GM12873 (cell line): ENCODE measurements at regions not wholly inside any gene's neighbourhood (a gene's known extent, or its start where the extent isn't known, plus 50 kb on each side); places are given as distances from the start of the nearest gene placed in this dataset.

Source experiments
- CTCF ChIP-seq: IDR thresholded peaks from 2 replicates; pipeline ENCODE4 v1.5.1; 2012; ENCODE audit warnings: low read depth, mild to moderate bottlenecking, moderate library complexity, low read length, control low read depth; ENCODE audit not compliant: insufficient read depth; ENCODE audit errors: missing control alignments

GRCh38 chr15:67953299-67953698 lies 100.8 kb upstream of the PIAS1 start:
- no peak for TF ChIP-seq CTCF

- TF ChIP-seq CTCF: no peak
Observed at GRCh38 chr15:67955252-67955651, 98.9 kb upstream of the PIAS1 start.

DNA sequence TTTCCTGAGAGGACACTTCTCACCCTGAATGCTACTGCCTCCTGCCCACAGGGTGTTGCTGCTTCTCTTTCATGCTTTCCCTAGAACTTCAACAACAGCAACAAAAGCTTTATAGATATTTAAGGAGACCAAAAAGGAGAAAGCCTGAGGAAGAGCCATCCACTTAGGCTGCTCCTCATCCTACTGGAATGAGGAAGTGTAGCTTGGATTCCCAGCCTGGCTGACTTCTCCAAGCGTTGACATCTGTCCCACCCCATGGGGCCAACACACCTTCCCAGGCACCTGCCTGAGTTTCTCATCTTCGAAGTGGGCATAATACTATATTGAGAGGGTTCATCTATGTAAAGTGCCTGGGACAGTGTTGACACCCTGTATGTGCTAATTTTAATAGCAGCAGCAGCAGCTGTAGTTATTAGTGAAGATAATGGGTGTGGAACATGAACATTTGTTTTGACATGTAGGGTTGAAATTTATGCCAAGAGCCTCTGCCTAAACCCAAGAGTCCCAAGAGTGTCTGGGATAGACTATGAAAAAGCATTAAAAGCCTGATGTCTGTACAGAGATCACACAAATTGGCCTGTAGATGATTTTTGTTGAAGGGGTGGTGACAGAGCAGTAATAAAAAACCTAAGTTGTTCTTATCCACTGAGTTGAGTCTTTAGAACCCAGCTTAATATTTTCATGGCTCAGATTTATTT lies 96.5 kb upstream of the PIAS1 start:
- no peak for TF ChIP-seq CTCF

- no peak for TF ChIP-seq CTCF
Observed at GRCh38 chr15:67967871-67968431, 86.2 kb upstream of the PIAS1 start.

GRCh38 chr15:67968564-67968963 lies 85.6 kb upstream of the PIAS1 start:
- no peak for TF ChIP-seq CTCF

DNA sequence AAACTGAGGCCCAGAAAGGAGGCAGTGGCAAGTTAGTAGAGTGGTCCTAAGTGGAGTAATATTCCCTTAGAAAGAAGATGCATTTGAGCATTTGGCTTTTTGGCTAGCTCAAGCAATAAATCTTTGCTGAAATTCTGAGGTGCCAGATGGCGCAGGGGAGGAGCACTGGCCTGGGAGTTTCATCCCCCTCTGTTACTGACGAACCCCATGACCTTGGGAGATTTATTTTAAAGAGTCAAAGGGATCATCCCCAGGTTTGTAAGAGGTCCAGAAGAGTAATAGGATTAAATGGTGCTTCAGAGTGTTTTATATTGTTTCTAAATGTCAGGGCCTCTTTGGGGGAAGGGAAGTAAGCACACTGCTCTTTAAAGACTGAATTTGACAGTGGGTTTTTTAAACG lies 85.1 kb upstream of the PIAS1 start:
- no peak for TF ChIP-seq CTCF

GRCh38 chr15:67969892-67970291 lies 84.2 kb upstream of the PIAS1 start:
- no peak for TF ChIP-seq CTCF
